Liver (tissue), 8 donors: ENCODE measurements at regions not wholly inside any gene's neighbourhood (a gene's known extent, or its start where the extent isn't known, plus 50 kb on each side); places are given as distances from the start of the nearest gene placed in this dataset.

Source experiments
- DNase-seq: peaks from one replicate; pipeline ENCODE4 v3.0.0-alpha.2; 2017; ENCODE audit warnings: low spot score
- H3K27ac ChIP-seq, 2 donors: one replicate each; pipeline ENCODE4 v1.7.0; 2013; ENCODE audit warnings: inconsistent platforms in 2 of 2, low read length in 2 of 2, control low read depth in 1 of 2, low read depth in 1 of 2, mild to moderate bottlenecking in 1 of 2
- H3K27me3 ChIP-seq, 4 donors: one replicate each; pipeline versions ENCODE4 v1.6.1 to v1.7.0; 2013; ENCODE audit warnings: low read length in 3 of 4, inconsistent platforms in 1 of 4, mild to moderate bottlenecking in 1 of 4, moderate library complexity in 1 of 4; ENCODE audit not compliant: control insufficient read depth in 4 of 4, insufficient read depth in 4 of 4
- H3K36me3 ChIP-seq, 4 donors: one replicate each; pipeline versions ENCODE4 v1.6.1 to v1.7.0; 2013; ENCODE audit warnings: low read length in 3 of 4, mild to moderate bottlenecking in 3 of 4, low read depth in 1 of 4, moderate library complexity in 1 of 4; ENCODE audit not compliant: control insufficient read depth in 4 of 4, insufficient read depth in 3 of 4
- H3K4me1 ChIP-seq, 4 donors: one replicate each; pipeline versions ENCODE4 v1.6.1 to v1.7.0; 2013; ENCODE audit warnings: low read length in 3 of 4, mild to moderate bottlenecking in 3 of 4, moderate library complexity in 1 of 4; ENCODE audit not compliant: control insufficient read depth in 4 of 4, insufficient read depth in 4 of 4
- H3K4me3 ChIP-seq, 3 donors: one replicate each; pipeline versions ENCODE4 v1.6.1 to v1.7.0; 2013; ENCODE audit warnings: low read length in 3 of 3, control low read depth in 1 of 3, low read depth in 1 of 3, mild to moderate bottlenecking in 1 of 3
- H3K9ac ChIP-seq, 2 donors: one replicate each; pipeline ENCODE4 v1.7.0; 2013; ENCODE audit warnings: low read length in 2 of 2, mild to moderate bottlenecking in 2 of 2, moderate library complexity in 2 of 2, control low read depth in 1 of 2, low read depth in 1 of 2
- H3K9me3 ChIP-seq, 4 donors: one replicate each; pipeline versions ENCODE4 v1.6.1 to v1.7.0; 2013; ENCODE audit warnings: low read length in 3 of 4; ENCODE audit not compliant: control insufficient read depth in 4 of 4
- CTCF ChIP-seq: fragments of 150-350 bp; IDR thresholded peaks from 2 replicates; pipeline ENCODE4 v1.5.1; 2017; ENCODE audit warnings: improper control_type of control experiment, low read depth, low read length; ENCODE audit not compliant: missing input control
- EGR1 ChIP-seq, 2 donors: IDR thresholded peaks; 2 replicates each; pipeline ENCODE4 v1.6.1; 2016 to 2018; ENCODE audit warnings: antibody characterized with exemption in 2 of 2, low read depth in 2 of 2
- FOXA1 ChIP-seq: IDR thresholded peaks from 2 replicates; pipeline ENCODE4 v1.6.1; 2016; ENCODE audit warnings: antibody characterized with exemption
- FOXA2 ChIP-seq: IDR thresholded peaks from 2 replicates; pipeline ENCODE4 v1.6.1; 2016; ENCODE audit warnings: antibody characterized with exemption
- GABPA ChIP-seq, 2 donors: IDR thresholded peaks in 1 of 2; conservative IDR thresholded peaks in 1 of 2; 2 replicates each; pipeline ENCODE4 v1.6.1; 2016; ENCODE audit warnings: antibody characterized with exemption in 2 of 2, mild to moderate bottlenecking in 1 of 2, moderate library complexity in 1 of 2
- HNF4A ChIP-seq, 2 donors: conservative IDR thresholded peaks; 2 replicates each; pipeline ENCODE4 v1.6.1; 2016; ENCODE audit warnings: antibody characterized with exemption in 2 of 2, mild to moderate bottlenecking in 2 of 2
- HNF4G ChIP-seq: IDR thresholded peaks from 2 replicates; pipeline ENCODE4 v1.6.1; 2016; ENCODE audit warnings: antibody characterized with exemption
- JUND ChIP-seq, 2 donors: IDR thresholded peaks; 2 replicates each; pipeline ENCODE4 v1.6.1; 2016; ENCODE audit warnings: antibody characterized with exemption in 2 of 2
- NR2F2 ChIP-seq: IDR thresholded peaks from 2 replicates; pipeline ENCODE4 v1.6.1; 2016; ENCODE audit warnings: antibody characterized with exemption
- RAD21 ChIP-seq, 2 donors: IDR thresholded peaks; 2 replicates each; pipeline ENCODE4 v1.6.1; 2016; ENCODE audit warnings: antibody characterized with exemption in 2 of 2, mild to moderate bottlenecking in 2 of 2
- RXRA ChIP-seq, 2 donors: IDR thresholded peaks; 2 replicates each; pipeline ENCODE4 v1.6.1; 2017 to 2018; ENCODE audit warnings: antibody characterized with exemption in 2 of 2, mild to moderate bottlenecking in 1 of 2
- SP1 ChIP-seq: IDR thresholded peaks from 2 replicates; pipeline ENCODE4 v1.6.1; 2018; ENCODE audit warnings: antibody characterized with exemption, mild to moderate bottlenecking
- TAF1 ChIP-seq: conservative IDR thresholded peaks from 2 replicates; pipeline ENCODE4 v1.6.1; 2016; ENCODE audit warnings: antibody characterized with exemption, mild to moderate bottlenecking
- YY1 ChIP-seq: IDR thresholded peaks from 2 replicates; pipeline ENCODE4 v1.6.1; 2016; ENCODE audit warnings: antibody characterized with exemption, mild to moderate bottlenecking
- ZBTB33 ChIP-seq: IDR thresholded peaks from 2 replicates; pipeline ENCODE4 v1.6.1; 2016; ENCODE audit warnings: antibody characterized with exemption
- WGBS: extraction: QIAGEN DNeasy Blood & Tissue Kit; methylation state at CpG from one replicate; pipeline ENCODE4 v1.1.7; 2013; 5-methylcytosine and 5-hydroxymethylcytosine counted together
- TF ChIP-seq, protein P1 (sequence below): IDR thresholded peaks from 2 replicates; pipeline ENCODE4 v1.6.1; 2016; ENCODE audit warnings: antibody characterized with exemption, mild to moderate bottlenecking
- TF ChIP-seq, protein P2 (sequence below): IDR thresholded peaks from 2 replicates; pipeline ENCODE4 v1.6.1; 2016; ENCODE audit warnings: antibody characterized with exemption
- TF ChIP-seq, protein P3 (sequence below): IDR thresholded peaks from 2 replicates; pipeline ENCODE4 v1.6.1; 2016; ENCODE audit warnings: antibody characterized with exemption
- donor health status: healthy.
- donor health status: healthy.
- donor health status: healthy.
- donor health status: healthy.
- donor health status: healthy.

GRCh38 chrX:144586756-144587155, 660.5 kb upstream of the SPANXN1 start (continued):
- no peak for TF ChIP-seq ZBTB33
- no peak for TF ChIP-seq HNF4A (conservative IDR thresholded peaks at IDR 0.05)
- TF ChIP-seq EGR1 (IDR thresholded peaks at IDR 0.05; ENCODE audit: low read depth in 2 of 2) = no peak
- no peak for TF ChIP-seq TAF1
- no peak for TF ChIP-seq HNF4G

- Histone ChIP-seq H3K27ac (no peak overlapping the region), H3K4me1 (no peaks in the 10 kb centered on the region), H3K9ac (no peak overlapping the region), H3K27me3 (no peaks in the 10 kb centered on the region), H3K9me3 (no peaks in the 10 kb centered on the region), H3K36me3 (no peaks in the 10 kb centered on the region), H3K4me3 (no peak overlapping the region)
- WGBS = 28% methylated on average over 2 of the region's 2 CpGs
- TF ChIP-seq, protein P1, sequence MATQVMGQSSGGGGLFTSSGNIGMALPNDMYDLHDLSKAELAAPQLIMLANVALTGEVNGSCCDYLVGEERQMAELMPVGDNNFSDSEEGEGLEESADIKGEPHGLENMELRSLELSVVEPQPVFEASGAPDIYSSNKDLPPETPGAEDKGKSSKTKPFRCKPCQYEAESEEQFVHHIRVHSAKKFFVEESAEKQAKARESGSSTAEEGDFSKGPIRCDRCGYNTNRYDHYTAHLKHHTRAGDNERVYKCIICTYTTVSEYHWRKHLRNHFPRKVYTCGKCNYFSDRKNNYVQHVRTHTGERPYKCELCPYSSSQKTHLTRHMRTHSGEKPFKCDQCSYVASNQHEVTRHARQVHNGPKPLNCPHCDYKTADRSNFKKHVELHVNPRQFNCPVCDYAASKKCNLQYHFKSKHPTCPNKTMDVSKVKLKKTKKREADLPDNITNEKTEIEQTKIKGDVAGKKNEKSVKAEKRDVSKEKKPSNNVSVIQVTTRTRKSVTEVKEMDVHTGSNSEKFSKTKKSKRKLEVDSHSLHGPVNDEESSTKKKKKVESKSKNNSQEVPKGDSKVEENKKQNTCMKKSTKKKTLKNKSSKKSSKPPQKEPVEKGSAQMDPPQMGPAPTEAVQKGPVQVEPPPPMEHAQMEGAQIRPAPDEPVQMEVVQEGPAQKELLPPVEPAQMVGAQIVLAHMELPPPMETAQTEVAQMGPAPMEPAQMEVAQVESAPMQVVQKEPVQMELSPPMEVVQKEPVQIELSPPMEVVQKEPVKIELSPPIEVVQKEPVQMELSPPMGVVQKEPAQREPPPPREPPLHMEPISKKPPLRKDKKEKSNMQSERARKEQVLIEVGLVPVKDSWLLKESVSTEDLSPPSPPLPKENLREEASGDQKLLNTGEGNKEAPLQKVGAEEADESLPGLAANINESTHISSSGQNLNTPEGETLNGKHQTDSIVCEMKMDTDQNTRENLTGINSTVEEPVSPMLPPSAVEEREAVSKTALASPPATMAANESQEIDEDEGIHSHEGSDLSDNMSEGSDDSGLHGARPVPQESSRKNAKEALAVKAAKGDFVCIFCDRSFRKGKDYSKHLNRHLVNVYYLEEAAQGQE = no peak
- no peak for TF ChIP-seq NR2F2
- TF ChIP-seq HNF4A (conservative IDR thresholded peaks at IDR 0.05) = no peak
- TF ChIP-seq, protein P2, sequence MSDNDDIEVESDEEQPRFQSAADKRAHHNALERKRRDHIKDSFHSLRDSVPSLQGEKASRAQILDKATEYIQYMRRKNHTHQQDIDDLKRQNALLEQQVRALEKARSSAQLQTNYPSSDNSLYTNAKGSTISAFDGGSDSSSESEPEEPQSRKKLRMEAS = no peak
- TF ChIP-seq JUND (IDR thresholded peaks at IDR 0.05) = no peak
- no peak for DNase-seq
Observed at GRCh38 chrX:144592036-144592435, 655.3 kb upstream of the SPANXN1 start.

GRCh38 chrX:144601010-144601409, 646.3 kb upstream of the SPANXN1 start:
- Histone ChIP-seq H3K4me3 (no peak overlapping the region), H3K27me3 (no peaks in the 10 kb centered on the region), H3K36me3 (no peaks in the 10 kb centered on the region), H3K9me3 (no peaks in the 10 kb centered on the region), H3K4me1 (no peaks in the 10 kb centered on the region), H3K9ac (no peak overlapping the region), H3K27ac (no peak overlapping the region)
- 75% methylated on average over 2 of the region's 2 CpGs for WGBS
- no peak for DNase-seq
- TF ChIP-seq TAF1 (no peak), CTCF (no peak), SP1 (no peak), FOXA2 (no peak), RAD21 (IDR thresholded peaks at IDR 0.05) (no peak), FOXA1 (no peak), EGR1 (IDR thresholded peaks at IDR 0.05; ENCODE audit: low read depth in 2 of 2) (no peak), HNF4A (conservative IDR thresholded peaks at IDR 0.05) (no peak), YY1 (no peak), HNF4G (no peak), RXRA (IDR thresholded peaks at IDR 0.05) (no peak), NR2F2 (no peak), JUND (IDR thresholded peaks at IDR 0.05) (no peak), GABPA (IDR thresholded peaks at IDR 0.05 in 1 of 2, conservative IDR thresholded peaks at IDR 0.05 in 1 of 2) (no peak)
- TF ChIP-seq, protein P1 = no peak
- TF ChIP-seq, protein P3, sequence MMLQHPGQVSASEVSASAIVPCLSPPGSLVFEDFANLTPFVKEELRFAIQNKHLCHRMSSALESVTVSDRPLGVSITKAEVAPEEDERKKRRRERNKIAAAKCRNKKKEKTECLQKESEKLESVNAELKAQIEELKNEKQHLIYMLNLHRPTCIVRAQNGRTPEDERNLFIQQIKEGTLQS = no peak
- TF ChIP-seq, protein P2 = no peak
